B cell (primary cell): ENCODE measurements at regions not wholly inside any gene's neighbourhood (a gene's known extent, or its start where the extent isn't known, plus 50 kb on each side); places are given as distances from the start of the nearest gene placed in this dataset.

Experiments used
- ATAC-seq: fragments of 200-7000 bp; cut with Tn5 transposase; one replicate; pipeline ENCODE4 v1.10.0; 2021; ENCODE audit warnings: low read depth, mild to moderate bottlenecking, moderate number of reproducible peaks, moderate library complexity
- CTCF ChIA-PET: fragments of 350-600 bp; sonication (Branson Sonifier 250); formaldehyde crosslinking; loops from one replicate; lab custom pipeline; 2021; ENCODE audit warnings: antibody characterized with exemption, inconsistent platforms; lab: Charles Lee
- POLR2A ChIA-PET: fragments of 350-600 bp; sonication (Branson Sonifier 250); formaldehyde crosslinking; loops from one replicate; lab custom pipeline; 2021; ENCODE audit warnings: antibody characterized with exemption; lab: Charles Lee
- DNase-seq: peaks from one replicate; pipeline ENCODE4 v3.0.0; 2013
- H2AFZ ChIP-seq: 2 replicates; pipeline ENCODE4 v1.6.1; 2012; ENCODE audit warnings: mild to moderate bottlenecking, low read depth, low read length; ENCODE audit not compliant: insufficient read depth, poor library complexity, severe bottlenecking
- H3K27ac ChIP-seq, 2 donors: 1 replicate in 1 of 2; 2 replicates in 1 of 2; pipeline ENCODE4 v1.5.1; 2012 to 2013; ENCODE audit warnings: low read length in 2 of 2, mild to moderate bottlenecking in 2 of 2, moderate library complexity in 1 of 2
- H3K27me3 ChIP-seq, 4 experiments: fragments of 200-600 bp in 1 of 4; sonication (generic) in 1 of 4; replicated peaks in 1 of 4; 1 replicate in 2 of 4; 2 replicates in 2 of 4; pipeline versions ENCODE4 v1.6.1 to v1.7.0; 2013 to 2016; ENCODE audit warnings: low read length in 3 of 4, mild to moderate bottlenecking in 2 of 4, mixed read lengths in 1 of 4, moderate library complexity in 1 of 4; ENCODE audit not compliant: insufficient read depth in 4 of 4, control insufficient read depth in 3 of 4; ENCODE audit errors: control extremely low read depth in 1 of 4
- H3K36me3 ChIP-seq, 2 experiments: replicated peaks in 1 of 2; 1 replicate in 1 of 2; 2 replicates in 1 of 2; pipeline versions ENCODE4 v1.6.1 to v1.7.1; 2013; ENCODE audit warnings: low read length in 1 of 2; ENCODE audit not compliant: insufficient read depth in 2 of 2, control insufficient read depth in 1 of 2; ENCODE audit errors: control extremely low read depth in 1 of 2, extremely low read depth in 1 of 2
- H3K4me1 ChIP-seq, 2 donors: fragments of 200-600 bp in 1 of 2; sonication (generic) in 1 of 2; 1 replicate in 1 of 2; 2 replicates in 1 of 2; pipeline versions ENCODE4 v1.5.1 to v1.6.1; 2013 to 2017; ENCODE audit warnings: low read length in 2 of 2; ENCODE audit not compliant: control insufficient read depth in 2 of 2, insufficient read depth in 2 of 2
- H3K4me2 ChIP-seq: replicated peaks from 2 replicates; pipeline ENCODE3; 2012; ENCODE audit warnings: mild to moderate bottlenecking, low read depth, low read length; ENCODE audit not compliant: poor library complexity, severe bottlenecking
- H3K4me3 ChIP-seq, 5 experiments: fragments of 200-600 bp in 1 of 5; sonication (generic) in 1 of 5; 1 replicate in 3 of 5; 2 replicates in 2 of 5; pipeline versions ENCODE4 v1.5.1 to v1.7.0; 2011 to 2016; ENCODE audit warnings: low read length in 4 of 5, mild to moderate bottlenecking in 4 of 5, low read depth in 2 of 5, control low read depth in 1 of 5, moderate library complexity in 1 of 5; ENCODE audit not compliant: insufficient read depth in 1 of 5; ENCODE audit errors: control extremely low read depth in 1 of 5, extremely low read depth in 1 of 5
- H3K79me2 ChIP-seq: fragments of 200-600 bp; sonication (generic); one replicate; pipeline ENCODE4 v1.6.0; 2016; ENCODE audit warnings: low read length; ENCODE audit not compliant: control insufficient read depth, insufficient read depth
- H3K9ac ChIP-seq: fragments of 200-600 bp; sonication (generic); 2 replicates; pipeline ENCODE4 v1.6.1; 2017; ENCODE audit warnings: mild to moderate bottlenecking, low read length, moderate library complexity
- H3K9me3 ChIP-seq, 3 donors: one replicate each; pipeline versions ENCODE4 v1.6.1 to v1.7.1; 2013; ENCODE audit warnings: low read length in 2 of 3; ENCODE audit not compliant: control insufficient read depth in 2 of 3, insufficient read depth in 1 of 3; ENCODE audit errors: control extremely low read depth in 1 of 3
- H4K20me1 ChIP-seq: 2 replicates; pipeline ENCODE4 v1.6.0; 2012; ENCODE audit warnings: mild to moderate bottlenecking, low read length; ENCODE audit not compliant: insufficient read depth, control insufficient read depth, poor library complexity, severe bottlenecking
- H3K27ac Mint-ChIP-seq: one replicate; pipeline ENCODE4 v1.8.0; 2021; ENCODE audit warnings: mixed read lengths
- H3K27me3 Mint-ChIP-seq: one replicate; pipeline ENCODE4 v1.8.0; 2021; ENCODE audit warnings: mixed read lengths
- H3K4me1 Mint-ChIP-seq: one replicate; pipeline ENCODE4 v1.8.0; 2021; ENCODE audit warnings: mixed read lengths
- H3K4me3 Mint-ChIP-seq: one replicate; pipeline ENCODE4 v1.8.0; 2021; ENCODE audit warnings: mixed read lengths
- H3K9me3 Mint-ChIP-seq: one replicate; pipeline ENCODE4 v1.8.0; 2022; ENCODE audit warnings: mixed read lengths; ENCODE audit not compliant: insufficient read depth
- EZH2 ChIP-seq: IDR thresholded peaks from 2 replicates; pipeline ENCODE4 v1.6.1; 2012; ENCODE audit warnings: borderline replicate concordance, low read depth, mild to moderate bottlenecking, moderate library complexity, low read length; ENCODE audit not compliant: insufficient read depth, poor library complexity, severe bottlenecking
- WGBS: methylation state at CpG from one replicate; pipeline ENCODE4 v1.1.5; 2013; ENCODE audit warnings: missing lambda C conversion rate; ENCODE audit not compliant: insufficient coverage; 5-methylcytosine and 5-hydroxymethylcytosine counted together
- intact Hi-C: fragments of 100-400 bp; cut with micrococcal nuclease; formaldehyde crosslinking; loops from one replicate; pipeline ENCODE4 v1.10.0; 2022
- TF ChIP-seq, protein P1 (sequence below): fragments of 200-600 bp; IDR thresholded peaks from one replicate; pipeline ENCODE4 v1.8.0; 2022; ENCODE audit warnings: antibody characterized with exemption, mild to moderate bottlenecking

DNA sequence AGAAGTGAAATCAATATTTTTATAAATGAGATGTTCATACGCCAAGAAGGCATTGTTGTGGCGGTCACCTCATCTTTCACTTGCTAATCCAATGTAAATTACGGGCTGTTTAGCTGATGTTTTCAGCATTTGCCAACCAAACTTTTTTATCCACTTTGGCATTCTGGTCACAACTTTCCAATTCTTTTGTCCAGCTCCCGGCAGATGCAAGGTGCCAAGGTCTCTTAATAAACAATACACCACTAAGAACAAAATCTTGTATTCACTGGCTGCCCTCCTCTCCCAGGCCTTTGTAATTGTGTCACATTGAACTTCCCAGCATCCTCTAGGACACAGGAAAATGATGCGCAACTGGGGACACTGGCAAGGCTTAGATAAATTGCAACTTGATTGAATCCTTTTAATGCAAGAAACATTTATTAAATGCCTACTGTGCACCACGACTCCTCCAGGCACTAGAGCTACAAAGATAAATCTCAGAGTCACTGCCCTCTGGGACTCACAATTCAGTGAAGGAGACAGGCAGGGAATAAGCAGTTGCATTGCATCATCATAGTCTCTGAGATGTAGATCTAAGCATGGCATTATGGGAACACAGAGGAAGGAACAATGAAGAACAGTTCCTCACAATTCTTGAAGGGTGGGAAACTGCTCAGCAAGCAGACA, 165.4 kb upstream of the C16orf82 start:
- H3K9me3 ChIP-seq: no peaks in the 10 kb centered on the region
- WGBS: 94% methylated on average over 3 of the region's 6 CpGs
- H2AFZ ChIP-seq: no peak overlapping the region
- H3K4me3 ChIP-seq: no peak overlapping the region
- H4K20me1 ChIP-seq: no peaks in the 10 kb centered on the region
- H3K27ac ChIP-seq: no peak overlapping the region
- no peaks in the 10 kb centered on the region for H3K36me3 ChIP-seq
- DNase-seq (no peak), ATAC-seq (no peak)
- H3K4me1 Mint-ChIP-seq: no peaks in the 10 kb centered on the region
- H3K9me3 Mint-ChIP-seq: no peaks in the 10 kb centered on the region
- H3K27me3 ChIP-seq: peaks cover 0 to 5% (median 1%) of the 10 kb centered on the region in 4 experiments
- no peak for TF ChIP-seq EZH2
- TF ChIP-seq, protein P1, sequence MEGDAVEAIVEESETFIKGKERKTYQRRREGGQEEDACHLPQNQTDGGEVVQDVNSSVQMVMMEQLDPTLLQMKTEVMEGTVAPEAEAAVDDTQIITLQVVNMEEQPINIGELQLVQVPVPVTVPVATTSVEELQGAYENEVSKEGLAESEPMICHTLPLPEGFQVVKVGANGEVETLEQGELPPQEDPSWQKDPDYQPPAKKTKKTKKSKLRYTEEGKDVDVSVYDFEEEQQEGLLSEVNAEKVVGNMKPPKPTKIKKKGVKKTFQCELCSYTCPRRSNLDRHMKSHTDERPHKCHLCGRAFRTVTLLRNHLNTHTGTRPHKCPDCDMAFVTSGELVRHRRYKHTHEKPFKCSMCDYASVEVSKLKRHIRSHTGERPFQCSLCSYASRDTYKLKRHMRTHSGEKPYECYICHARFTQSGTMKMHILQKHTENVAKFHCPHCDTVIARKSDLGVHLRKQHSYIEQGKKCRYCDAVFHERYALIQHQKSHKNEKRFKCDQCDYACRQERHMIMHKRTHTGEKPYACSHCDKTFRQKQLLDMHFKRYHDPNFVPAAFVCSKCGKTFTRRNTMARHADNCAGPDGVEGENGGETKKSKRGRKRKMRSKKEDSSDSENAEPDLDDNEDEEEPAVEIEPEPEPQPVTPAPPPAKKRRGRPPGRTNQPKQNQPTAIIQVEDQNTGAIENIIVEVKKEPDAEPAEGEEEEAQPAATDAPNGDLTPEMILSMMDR: no peak
- peaks cover 6% of the 10 kb centered on the region for H3K27me3 Mint-ChIP-seq
- CTCF ChIA-PET: no interaction called here
- no peaks in the 10 kb centered on the region for H3K79me2 ChIP-seq
- H3K4me2 ChIP-seq: no peak overlapping the region
- no peaks in the 10 kb centered on the region for H3K4me1 ChIP-seq
- POLR2A ChIA-PET: no interaction called here
- H3K4me3 Mint-ChIP-seq: no peak overlapping the region
- no peak overlapping the region for H3K27ac Mint-ChIP-seq
- intact Hi-C loops: no loop called here
- no peak overlapping the region for H3K9ac ChIP-seq

- no peaks in the 10 kb centered on the region for H3K4me1 Mint-ChIP-seq
- no peak overlapping the region for H3K27ac Mint-ChIP-seq
- Histone ChIP-seq H3K4me1 (no peaks in the 10 kb centered on the region), H2AFZ (no peak overlapping the region), H3K27me3 (peaks cover 0 to 5% (median 0%) of the 10 kb centered on the region in 4 experiments), H3K9me3 (no peaks in the 10 kb centered on the region), H3K27ac (no peak overlapping the region), H4K20me1 (no peaks in the 10 kb centered on the region), H3K4me2 (no peak overlapping the region), H3K79me2 (no peaks in the 10 kb centered on the region), H3K9ac (no peak overlapping the region), H3K36me3 (no peaks in the 10 kb centered on the region), H3K4me3 (no peak overlapping the region)
- no peaks in the 10 kb centered on the region for H3K9me3 Mint-ChIP-seq
- CTCF ChIA-PET: no interaction called here
- DNase-seq (no peak), ATAC-seq (no peak)
- intact Hi-C loops: no loop called here
- POLR2A ChIA-PET: no interaction called here
- H3K27me3 Mint-ChIP-seq: peaks cover 5% of the 10 kb centered on the region
- no peak overlapping the region for H3K4me3 Mint-ChIP-seq
- TF ChIP-seq EZH2: no peak
- TF ChIP-seq, protein P1: no peak
These were observed 164.7 kb upstream of the C16orf82 start for GRCh38 chr16:26901983-26902382.
